Retinal pigment epithelial cell (primary cell): ENCODE measurements at regions not wholly inside any gene's neighbourhood (a gene's known extent, or its start where the extent isn't known, plus 50 kb on each side); places are given as distances from the start of the nearest gene placed in this dataset.
A peak's percentile ranks its signal among the peaks of the same experiment; 100 is the strongest.

Source experiments
- DNase-seq: peaks from one replicate; pipeline ENCODE4 v3.0.0-alpha.2; 2010; ENCODE audit warnings: low read depth
- H3K4me3 ChIP-seq: 2 replicates; pipeline ENCODE4 v1.5.1; 2011; ENCODE audit warnings: mild to moderate bottlenecking, low read length, control low read depth, moderate library complexity
- TF ChIP-seq, protein P1 (sequence below): conservative IDR thresholded peaks from 2 replicates; pipeline ENCODE4 v1.5.1; 2011; ENCODE audit warnings: low read depth, low read length, control low read depth, inconsistent platforms

- TF ChIP-seq, protein P1, sequence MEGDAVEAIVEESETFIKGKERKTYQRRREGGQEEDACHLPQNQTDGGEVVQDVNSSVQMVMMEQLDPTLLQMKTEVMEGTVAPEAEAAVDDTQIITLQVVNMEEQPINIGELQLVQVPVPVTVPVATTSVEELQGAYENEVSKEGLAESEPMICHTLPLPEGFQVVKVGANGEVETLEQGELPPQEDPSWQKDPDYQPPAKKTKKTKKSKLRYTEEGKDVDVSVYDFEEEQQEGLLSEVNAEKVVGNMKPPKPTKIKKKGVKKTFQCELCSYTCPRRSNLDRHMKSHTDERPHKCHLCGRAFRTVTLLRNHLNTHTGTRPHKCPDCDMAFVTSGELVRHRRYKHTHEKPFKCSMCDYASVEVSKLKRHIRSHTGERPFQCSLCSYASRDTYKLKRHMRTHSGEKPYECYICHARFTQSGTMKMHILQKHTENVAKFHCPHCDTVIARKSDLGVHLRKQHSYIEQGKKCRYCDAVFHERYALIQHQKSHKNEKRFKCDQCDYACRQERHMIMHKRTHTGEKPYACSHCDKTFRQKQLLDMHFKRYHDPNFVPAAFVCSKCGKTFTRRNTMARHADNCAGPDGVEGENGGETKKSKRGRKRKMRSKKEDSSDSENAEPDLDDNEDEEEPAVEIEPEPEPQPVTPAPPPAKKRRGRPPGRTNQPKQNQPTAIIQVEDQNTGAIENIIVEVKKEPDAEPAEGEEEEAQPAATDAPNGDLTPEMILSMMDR: no peak
- no peak for DNase-seq
- no peak overlapping the region for H3K4me3 ChIP-seq
Measured at GRCh38 chr12:19704966-19705365, 265.7 kb downstream of the AEBP2 start.

DNA sequence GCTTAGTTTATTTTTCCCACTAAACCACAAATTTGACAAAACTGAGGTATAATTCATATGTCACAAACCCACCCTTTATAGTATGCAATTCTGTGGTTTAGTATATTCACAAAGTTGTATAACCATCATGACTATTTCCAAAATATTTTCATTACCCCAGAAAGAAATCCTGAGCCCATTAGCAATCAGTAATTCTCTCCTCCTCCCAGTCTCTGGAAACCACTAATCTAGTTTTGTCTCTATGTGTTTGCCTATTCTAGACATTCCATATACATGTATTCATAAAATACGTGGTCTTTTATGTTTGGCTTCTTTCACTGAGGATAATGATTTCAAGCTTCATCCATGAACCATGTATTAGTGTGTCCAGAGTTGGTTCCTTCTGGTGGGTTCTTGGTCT, 267.6 kb downstream of the AEBP2 start:
- no peak overlapping the region for H3K4me3 ChIP-seq
- TF ChIP-seq, protein P1: no peak
- no peak for DNase-seq

- no peak overlapping the region for H3K4me3 ChIP-seq
- DNase-seq: no peak
- TF ChIP-seq, protein P1: peak; percentile 4
Measured at GRCh38 chr12:19707948-19708409, 268.7 kb downstream of the AEBP2 start.

- H3K4me3 ChIP-seq: no peak overlapping the region
- DNase-seq: no peak
- TF ChIP-seq, protein P1: no peak
Measured at GRCh38 chr12:19709889-19710288, 270.6 kb downstream of the AEBP2 start.

DNA sequence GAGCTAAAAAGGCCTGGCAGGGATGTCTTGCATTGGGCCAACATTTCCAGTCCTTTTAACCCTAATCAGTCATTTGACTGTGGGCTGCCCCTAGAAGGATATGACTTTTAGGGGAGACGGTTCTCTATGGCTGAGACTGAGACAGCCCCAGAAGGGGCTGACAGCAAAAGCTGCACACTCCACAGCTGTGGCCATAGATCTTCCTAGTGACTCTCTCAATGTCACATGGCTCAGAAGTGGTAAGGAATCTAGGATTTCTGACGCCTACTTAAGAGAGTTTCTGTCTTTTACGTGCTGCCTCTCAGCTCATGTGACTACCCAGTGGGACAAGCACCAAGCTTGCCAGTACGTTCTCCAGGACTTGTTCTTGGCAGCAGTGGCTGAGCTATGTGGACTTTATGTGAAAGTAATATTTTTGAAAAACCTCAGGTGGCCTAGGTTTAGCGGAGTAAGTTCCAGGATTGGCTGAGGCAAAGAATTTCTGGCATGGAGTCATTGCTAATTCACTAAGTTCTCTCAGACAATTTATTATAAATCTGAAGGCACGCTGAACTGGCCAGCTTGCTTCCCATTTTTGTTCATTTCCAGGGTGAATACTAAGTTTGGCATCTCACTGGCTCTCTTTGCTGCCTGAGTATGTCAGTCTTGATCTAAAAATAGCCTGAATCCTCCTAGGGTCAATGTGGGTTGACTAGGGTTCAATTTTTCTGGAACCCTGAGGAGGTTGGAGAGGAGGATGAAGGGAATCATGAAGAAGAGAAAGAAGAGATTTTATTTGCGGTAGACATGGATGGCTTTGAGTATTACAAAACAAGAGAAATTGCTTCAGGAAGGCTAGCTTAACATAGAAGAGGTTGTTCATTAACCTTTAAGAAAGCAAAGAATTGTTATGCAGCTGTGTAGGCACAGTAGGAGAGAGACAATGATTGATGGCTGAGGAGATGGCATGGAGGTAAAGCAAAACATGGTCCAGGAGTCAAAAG, 271.8 kb downstream of the AEBP2 start:
- no peak overlapping the region for H3K4me3 ChIP-seq
- TF ChIP-seq, protein P1: no peak
- no peak for DNase-seq

DNA sequence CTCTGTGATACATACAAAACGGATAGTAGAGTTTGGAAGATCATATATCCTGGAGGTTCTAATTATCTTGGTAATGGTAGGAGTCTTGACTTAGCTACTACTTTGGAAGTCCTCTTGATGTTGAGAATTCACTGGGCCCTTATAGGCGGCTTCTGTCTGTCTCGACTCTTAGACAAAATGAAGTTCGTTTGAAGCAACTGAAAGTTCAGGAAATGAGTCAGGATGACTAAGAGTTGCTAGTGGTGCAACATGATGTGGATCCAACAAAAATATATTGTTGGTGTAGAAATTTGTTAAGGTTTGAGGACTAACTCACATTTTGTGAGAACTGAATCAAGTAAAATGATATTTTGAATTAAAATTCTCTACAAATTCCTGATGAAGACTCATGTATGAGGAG, 272.7 kb downstream of the AEBP2 start:
- TF ChIP-seq, protein P1: no peak
- no peak for DNase-seq

GRCh38 chr12:19718401-19718800, 279.1 kb downstream of the AEBP2 start:
- no peak for DNase-seq
- TF ChIP-seq, protein P1: no peak
- no peak overlapping the region for H3K4me3 ChIP-seq

More for the DNA sequence above, 272.7 kb downstream of the AEBP2 start:
- H3K4me3 ChIP-seq: no peak overlapping the region
